ENCODE measurements at regions not wholly inside any gene's neighbourhood (a gene's known extent, or its start where the extent isn't known, plus 50 kb on each side); places are given as distances from the start of the nearest gene placed in this dataset.

DNA sequence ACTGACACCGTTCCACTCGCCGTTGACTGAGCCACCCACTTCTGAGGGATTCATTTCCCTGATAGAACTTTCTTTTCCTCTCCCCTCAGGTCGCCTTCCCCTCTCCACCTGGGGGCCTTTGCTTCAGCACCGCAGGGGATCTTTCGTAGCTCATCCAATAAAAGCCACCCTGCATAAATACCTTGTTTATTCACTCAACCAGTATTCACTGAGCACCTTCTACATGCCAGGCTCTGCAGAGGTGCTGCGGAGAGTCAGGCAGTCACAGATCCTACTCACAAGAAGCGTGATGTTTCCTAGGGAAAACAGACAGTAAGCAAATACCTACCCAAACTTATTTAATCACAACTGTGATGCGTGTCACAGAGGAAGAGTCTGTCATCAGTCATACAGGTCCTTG, 127.7 kb downstream of the TEX36 start:
- no peak overlapping the region for H3K4me3 ChIP-seq (ENCODE audit: low read depth in 2 of 2, low read length in 1 of 2)
- POLR2A ChIA-PET: no interaction called here
- no peak for TF ChIP-seq SMC3 (IDR thresholded peaks at IDR 0.05; ENCODE audit: low read depth, low read length)
- no peak for TF ChIP-seq FOXJ3 (CRISPR knock-in tag; IDR thresholded peaks at IDR 0.05)
- no peak for TF ChIP-seq RAD21 (IDR thresholded peaks at IDR 0.05; ENCODE audit: low read length)
- TF ChIP-seq, protein P1, sequence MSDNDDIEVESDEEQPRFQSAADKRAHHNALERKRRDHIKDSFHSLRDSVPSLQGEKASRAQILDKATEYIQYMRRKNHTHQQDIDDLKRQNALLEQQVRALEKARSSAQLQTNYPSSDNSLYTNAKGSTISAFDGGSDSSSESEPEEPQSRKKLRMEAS (IDR thresholded peaks at IDR 0.05; ENCODE audit: low read depth): no peak
- TF ChIP-seq, protein P2, sequence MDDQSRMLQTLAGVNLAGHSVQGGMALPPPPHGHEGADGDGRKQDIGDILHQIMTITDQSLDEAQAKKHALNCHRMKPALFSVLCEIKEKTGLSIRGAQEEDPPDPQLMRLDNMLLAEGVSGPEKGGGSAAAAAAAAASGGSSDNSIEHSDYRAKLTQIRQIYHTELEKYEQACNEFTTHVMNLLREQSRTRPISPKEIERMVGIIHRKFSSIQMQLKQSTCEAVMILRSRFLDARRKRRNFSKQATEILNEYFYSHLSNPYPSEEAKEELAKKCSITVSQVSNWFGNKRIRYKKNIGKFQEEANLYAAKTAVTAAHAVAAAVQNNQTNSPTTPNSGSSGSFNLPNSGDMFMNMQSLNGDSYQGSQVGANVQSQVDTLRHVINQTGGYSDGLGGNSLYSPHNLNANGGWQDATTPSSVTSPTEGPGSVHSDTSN (IDR thresholded peaks at IDR 0.05): no peak
- TF ChIP-seq, protein P3, sequence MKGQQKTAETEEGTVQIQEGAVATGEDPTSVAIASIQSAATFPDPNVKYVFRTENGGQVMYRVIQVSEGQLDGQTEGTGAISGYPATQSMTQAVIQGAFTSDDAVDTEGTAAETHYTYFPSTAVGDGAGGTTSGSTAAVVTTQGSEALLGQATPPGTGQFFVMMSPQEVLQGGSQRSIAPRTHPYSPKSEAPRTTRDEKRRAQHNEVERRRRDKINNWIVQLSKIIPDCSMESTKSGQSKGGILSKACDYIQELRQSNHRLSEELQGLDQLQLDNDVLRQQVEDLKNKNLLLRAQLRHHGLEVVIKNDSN (IDR thresholded peaks at IDR 0.05; ENCODE audit: borderline replicate concordance, low read depth): no peak
- no peak for TF ChIP-seq TCF12 (IDR thresholded peaks at IDR 0.05)
- TF ChIP-seq, protein P4, sequence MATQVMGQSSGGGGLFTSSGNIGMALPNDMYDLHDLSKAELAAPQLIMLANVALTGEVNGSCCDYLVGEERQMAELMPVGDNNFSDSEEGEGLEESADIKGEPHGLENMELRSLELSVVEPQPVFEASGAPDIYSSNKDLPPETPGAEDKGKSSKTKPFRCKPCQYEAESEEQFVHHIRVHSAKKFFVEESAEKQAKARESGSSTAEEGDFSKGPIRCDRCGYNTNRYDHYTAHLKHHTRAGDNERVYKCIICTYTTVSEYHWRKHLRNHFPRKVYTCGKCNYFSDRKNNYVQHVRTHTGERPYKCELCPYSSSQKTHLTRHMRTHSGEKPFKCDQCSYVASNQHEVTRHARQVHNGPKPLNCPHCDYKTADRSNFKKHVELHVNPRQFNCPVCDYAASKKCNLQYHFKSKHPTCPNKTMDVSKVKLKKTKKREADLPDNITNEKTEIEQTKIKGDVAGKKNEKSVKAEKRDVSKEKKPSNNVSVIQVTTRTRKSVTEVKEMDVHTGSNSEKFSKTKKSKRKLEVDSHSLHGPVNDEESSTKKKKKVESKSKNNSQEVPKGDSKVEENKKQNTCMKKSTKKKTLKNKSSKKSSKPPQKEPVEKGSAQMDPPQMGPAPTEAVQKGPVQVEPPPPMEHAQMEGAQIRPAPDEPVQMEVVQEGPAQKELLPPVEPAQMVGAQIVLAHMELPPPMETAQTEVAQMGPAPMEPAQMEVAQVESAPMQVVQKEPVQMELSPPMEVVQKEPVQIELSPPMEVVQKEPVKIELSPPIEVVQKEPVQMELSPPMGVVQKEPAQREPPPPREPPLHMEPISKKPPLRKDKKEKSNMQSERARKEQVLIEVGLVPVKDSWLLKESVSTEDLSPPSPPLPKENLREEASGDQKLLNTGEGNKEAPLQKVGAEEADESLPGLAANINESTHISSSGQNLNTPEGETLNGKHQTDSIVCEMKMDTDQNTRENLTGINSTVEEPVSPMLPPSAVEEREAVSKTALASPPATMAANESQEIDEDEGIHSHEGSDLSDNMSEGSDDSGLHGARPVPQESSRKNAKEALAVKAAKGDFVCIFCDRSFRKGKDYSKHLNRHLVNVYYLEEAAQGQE (IDR thresholded peaks at IDR 0.05; ENCODE audit: low read depth, low read length): no peak
- TF ChIP-seq TEAD4 (IDR thresholded peaks at IDR 0.05; ENCODE audit: borderline replicate concordance, insufficient read depth): no peak
- TF ChIP-seq CHD2 (IDR thresholded peaks at IDR 0.05; ENCODE audit: low read length, partially characterized antibody): no peak
- no peak for TF ChIP-seq TAF1 (IDR thresholded peaks at IDR 0.05; ENCODE audit: borderline replicate concordance, low read depth, low read length)
- no peak for TF ChIP-seq YY1 (IDR thresholded peaks at IDR 0.05; ENCODE audit: low read depth)
- no peak for TF ChIP-seq RFX5 (IDR thresholded peaks at IDR 0.05; ENCODE audit: low read length)
- H3K9ac ChIP-seq: no peak overlapping the region
- no peak overlapping the region for H3K27ac ChIP-seq (ENCODE audit: low read depth in 2 of 2, low read length in 1 of 2)
- DNase-seq: no peak
- 32% methylated on average over 9 of the region's 9 CpGs for WGBS (ENCODE audit: low lambda C conversion rate)
- no peaks in the 10 kb centered on the region for H3K36me3 ChIP-seq (replicated peaks in 1 of 2; ENCODE audit: control insufficient read depth in 1 of 2, insufficient read depth in 2 of 2, low read length in 1 of 2)
- H2AFZ ChIP-seq (ENCODE audit: low read depth): no peak overlapping the region
- H4K20me1 ChIP-seq (ENCODE audit: insufficient read depth): no peaks in the 10 kb centered on the region
- H3K4me1 ChIP-seq (ENCODE audit: control insufficient read depth in 1 of 2, insufficient read depth in 2 of 2, low read depth in 1 of 2, low read length in 1 of 2): no peaks in the 10 kb centered on the region
- no peaks in the 10 kb centered on the region for H3K9me2 ChIP-seq
- H3K9me3 ChIP-seq: no peaks in the 10 kb centered on the region
- H3K4me2 ChIP-seq: no peak overlapping the region
- CTCF ChIA-PET: no interaction called here
- H3K79me2 ChIP-seq (ENCODE audit: insufficient read depth): no peaks in the 10 kb centered on the region
- no peaks in the 10 kb centered on the region for H3K27me3 ChIP-seq (ENCODE audit: insufficient read depth)
- H3F3A ChIP-seq (replicated peaks; ENCODE audit: insufficient read depth): no peaks in the 10 kb centered on the region

DNA sequence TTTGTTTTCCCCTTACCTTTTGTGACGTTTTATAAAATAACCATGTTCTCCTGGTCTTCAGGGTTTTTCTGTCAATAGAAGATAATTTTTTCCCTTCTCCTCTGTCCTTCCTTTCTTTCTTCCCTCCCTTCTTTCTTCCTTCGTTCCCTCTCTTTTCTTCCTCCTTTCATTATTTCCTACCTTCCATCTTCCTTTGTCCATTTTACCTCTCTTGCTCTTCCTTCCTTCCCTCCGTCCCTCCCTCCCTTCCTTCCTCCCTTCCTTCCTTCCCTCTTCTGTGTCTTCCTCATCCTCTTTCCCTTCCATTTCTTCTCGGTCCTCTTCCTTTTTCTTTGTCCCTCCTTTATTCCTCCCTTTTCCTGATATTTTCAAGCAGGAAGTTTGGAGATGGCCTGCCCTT, 128.2 kb downstream of the TEX36 start:
- no peak overlapping the region for H3K9ac ChIP-seq
- H3F3A ChIP-seq (replicated peaks; ENCODE audit: insufficient read depth): no peaks in the 10 kb centered on the region
- H3K79me2 ChIP-seq (ENCODE audit: insufficient read depth): no peaks in the 10 kb centered on the region
- 28% methylated on average over 4 of the region's 4 CpGs for WGBS (ENCODE audit: low lambda C conversion rate)
- H3K4me1 ChIP-seq (ENCODE audit: control insufficient read depth in 1 of 2, insufficient read depth in 2 of 2, low read depth in 1 of 2, low read length in 1 of 2): peaks cover 0 to 2% of the 10 kb centered on the region in 2 experiments; a peak in 1 of 4 replicates
- H3K9me2 ChIP-seq: no peaks in the 10 kb centered on the region
- H3K4me3 ChIP-seq (ENCODE audit: low read depth in 2 of 2, low read length in 1 of 2): no peak overlapping the region
- no peak overlapping the region for H3K27ac ChIP-seq (ENCODE audit: low read depth in 2 of 2, low read length in 1 of 2)
- H3K36me3 ChIP-seq (replicated peaks in 1 of 2; ENCODE audit: control insufficient read depth in 1 of 2, insufficient read depth in 2 of 2, low read length in 1 of 2): no peaks in the 10 kb centered on the region
- no peaks in the 10 kb centered on the region for H3K9me3 ChIP-seq
- no peak overlapping the region for H2AFZ ChIP-seq (ENCODE audit: low read depth)
- no peaks in the 10 kb centered on the region for H3K27me3 ChIP-seq (ENCODE audit: insufficient read depth)
- TF ChIP-seq, protein P2 (IDR thresholded peaks at IDR 0.05): no peak
- TF ChIP-seq RCOR1 (IDR thresholded peaks at IDR 0.05; ENCODE audit: low read length): no peak
- TF ChIP-seq, protein P1 (IDR thresholded peaks at IDR 0.05; ENCODE audit: low read depth): no peak
- TF ChIP-seq FOSL2 (IDR thresholded peaks at IDR 0.05; ENCODE audit: borderline replicate concordance, low read depth): no peak
- TF ChIP-seq, protein P3 (IDR thresholded peaks at IDR 0.05; ENCODE audit: borderline replicate concordance, low read depth): no peak
- TF ChIP-seq, protein P5, sequence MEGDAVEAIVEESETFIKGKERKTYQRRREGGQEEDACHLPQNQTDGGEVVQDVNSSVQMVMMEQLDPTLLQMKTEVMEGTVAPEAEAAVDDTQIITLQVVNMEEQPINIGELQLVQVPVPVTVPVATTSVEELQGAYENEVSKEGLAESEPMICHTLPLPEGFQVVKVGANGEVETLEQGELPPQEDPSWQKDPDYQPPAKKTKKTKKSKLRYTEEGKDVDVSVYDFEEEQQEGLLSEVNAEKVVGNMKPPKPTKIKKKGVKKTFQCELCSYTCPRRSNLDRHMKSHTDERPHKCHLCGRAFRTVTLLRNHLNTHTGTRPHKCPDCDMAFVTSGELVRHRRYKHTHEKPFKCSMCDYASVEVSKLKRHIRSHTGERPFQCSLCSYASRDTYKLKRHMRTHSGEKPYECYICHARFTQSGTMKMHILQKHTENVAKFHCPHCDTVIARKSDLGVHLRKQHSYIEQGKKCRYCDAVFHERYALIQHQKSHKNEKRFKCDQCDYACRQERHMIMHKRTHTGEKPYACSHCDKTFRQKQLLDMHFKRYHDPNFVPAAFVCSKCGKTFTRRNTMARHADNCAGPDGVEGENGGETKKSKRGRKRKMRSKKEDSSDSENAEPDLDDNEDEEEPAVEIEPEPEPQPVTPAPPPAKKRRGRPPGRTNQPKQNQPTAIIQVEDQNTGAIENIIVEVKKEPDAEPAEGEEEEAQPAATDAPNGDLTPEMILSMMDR (IDR thresholded peaks at IDR 0.05): no peak
- TF ChIP-seq SIN3A (IDR thresholded peaks at IDR 0.05; ENCODE audit: borderline replicate concordance, low read depth, low read length): no peak
- TF ChIP-seq RXRA (IDR thresholded peaks at IDR 0.05; ENCODE audit: borderline replicate concordance, low read depth): no peak
- DNase-seq: no peak
- no peak overlapping the region for H3K4me2 ChIP-seq
- ChIA-PET CTCF (no interaction called here), POLR2A (no interaction called here)
- no peaks in the 10 kb centered on the region for H4K20me1 ChIP-seq (ENCODE audit: insufficient read depth)

Data from SK-N-SH (cell line).